ENCODE measurements at regions not wholly inside any gene's neighbourhood (a gene's known extent, or its start where the extent isn't known, plus 50 kb on each side); places are given as distances from the start of the nearest gene placed in this dataset.
"Not testable (repeated sequence)": the region's sequence is repeated elsewhere in the genome, so short reads cannot be mapped to it uniquely, and the experiment has no call there.

DNA sequence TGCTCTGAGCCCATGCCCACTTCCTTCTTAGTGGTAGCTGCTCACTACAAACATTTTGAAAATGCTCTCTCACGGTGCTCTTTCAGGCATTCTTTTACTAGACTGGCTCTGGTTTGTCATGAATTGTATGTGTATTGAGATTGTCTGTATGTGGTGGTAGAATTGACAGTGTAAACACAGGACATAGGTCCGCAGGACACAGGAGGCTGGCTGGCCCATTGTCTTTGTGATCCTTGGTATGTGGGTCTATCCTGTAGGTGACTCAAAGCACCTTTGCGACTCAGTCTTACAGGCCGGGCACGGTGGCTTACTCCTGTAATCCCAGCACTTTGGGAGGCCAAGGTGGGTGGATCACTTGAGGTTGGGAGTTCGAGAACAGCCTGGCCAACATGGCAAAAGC is 250.9 kb downstream of the C12orf75 start:
- 71 to 95% methylated on average over 1 to 3 of the region's 6 CpGs for WGBS, 2 experiments (ENCODE audit: insufficient coverage in 2 of 2)
- Histone ChIP-seq H3K9me3 (ENCODE audit: control insufficient read depth, low read length) (no peaks in the 10 kb centered on the region), H3K4me1 (ENCODE audit: control insufficient read depth, insufficient read depth, low read length, poor library complexity, severe bottlenecking) (peaks cover 1% of the 10 kb centered on the region), H3K27ac (ENCODE audit: low read depth, low read length, severe bottlenecking) (no peak overlapping the region), H3K36me3 (ENCODE audit: control insufficient read depth, insufficient read depth, low read length) (no peaks in the 10 kb centered on the region), H3K4me3 (ENCODE audit: extremely low read depth, insufficient read depth, low read length, poor library complexity, severe bottlenecking) (no peak overlapping the region)

DNA sequence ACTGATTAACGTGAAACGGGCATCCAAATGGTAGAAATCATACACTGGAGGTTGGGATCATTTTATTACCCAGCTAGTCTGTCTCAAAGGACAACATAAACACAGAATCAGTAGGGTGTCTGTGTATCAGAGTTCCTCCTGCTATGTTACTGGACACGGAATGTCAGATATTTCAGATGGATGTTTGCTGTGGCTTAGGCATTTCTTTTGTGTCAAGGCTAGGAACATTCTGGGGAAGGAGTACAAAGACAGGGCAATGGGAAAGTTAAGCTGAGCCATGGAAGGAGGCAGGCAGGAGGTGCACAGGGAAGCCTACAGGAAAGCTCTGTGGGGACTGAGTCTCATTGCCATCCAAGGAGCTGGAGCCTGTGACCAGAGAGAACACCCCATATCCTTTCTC is 254.6 kb downstream of the C12orf75 start:
- Histone ChIP-seq H3K4me1 (ENCODE audit: control insufficient read depth, insufficient read depth, low read length, poor library complexity, severe bottlenecking) (no peaks in the 10 kb centered on the region), H3K36me3 (ENCODE audit: control insufficient read depth, insufficient read depth, low read length) (no peaks in the 10 kb centered on the region), H3K9me3 (ENCODE audit: control insufficient read depth, low read length) (no peaks in the 10 kb centered on the region), H3K27ac (ENCODE audit: low read depth, low read length, severe bottlenecking) (no peak overlapping the region), H3K4me3 (ENCODE audit: extremely low read depth, insufficient read depth, low read length, poor library complexity, severe bottlenecking) (no peak overlapping the region)
- WGBS, 2 experiments (ENCODE audit: insufficient coverage in 2 of 2) = 70 to 91% methylated on average over 2 to 3 of the region's 3 CpGs

DNA sequence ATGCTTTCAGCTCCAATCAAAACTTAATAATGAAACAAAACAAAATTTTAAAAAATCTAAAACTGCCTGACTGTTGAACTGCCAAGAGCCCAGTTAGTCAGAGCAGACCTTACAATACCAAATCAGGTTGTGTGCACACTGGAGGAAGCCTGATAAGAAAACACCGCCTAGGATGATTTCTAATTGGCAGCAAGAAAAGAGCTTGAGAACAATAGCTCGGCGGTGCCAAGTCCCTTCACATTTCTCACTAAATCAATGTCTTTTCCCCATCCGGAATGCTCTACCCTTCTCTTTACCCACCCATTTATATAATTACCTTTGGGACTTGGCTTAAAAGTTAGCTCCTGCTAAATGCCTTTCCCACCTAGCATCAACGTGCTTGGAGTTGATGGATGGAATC is 256.7 kb downstream of the C12orf75 start:
- Histone ChIP-seq H3K4me1 (ENCODE audit: control insufficient read depth, insufficient read depth, low read length, poor library complexity, severe bottlenecking) (peaks cover 9% of the 10 kb centered on the region), H3K36me3 (ENCODE audit: control insufficient read depth, insufficient read depth, low read length) (no peaks in the 10 kb centered on the region), H3K27ac (ENCODE audit: low read depth, low read length, severe bottlenecking) (no peak overlapping the region), H3K9me3 (ENCODE audit: control insufficient read depth, low read length) (no peaks in the 10 kb centered on the region), H3K4me3 (ENCODE audit: extremely low read depth, insufficient read depth, low read length, poor library complexity, severe bottlenecking) (no peak overlapping the region)
- WGBS, 2 experiments (ENCODE audit: insufficient coverage in 2 of 2) = 93% methylated on average over 4 of the region's 5 CpGs; no CpG with 5 or more reads in 1 of the 2 experiments

DNA sequence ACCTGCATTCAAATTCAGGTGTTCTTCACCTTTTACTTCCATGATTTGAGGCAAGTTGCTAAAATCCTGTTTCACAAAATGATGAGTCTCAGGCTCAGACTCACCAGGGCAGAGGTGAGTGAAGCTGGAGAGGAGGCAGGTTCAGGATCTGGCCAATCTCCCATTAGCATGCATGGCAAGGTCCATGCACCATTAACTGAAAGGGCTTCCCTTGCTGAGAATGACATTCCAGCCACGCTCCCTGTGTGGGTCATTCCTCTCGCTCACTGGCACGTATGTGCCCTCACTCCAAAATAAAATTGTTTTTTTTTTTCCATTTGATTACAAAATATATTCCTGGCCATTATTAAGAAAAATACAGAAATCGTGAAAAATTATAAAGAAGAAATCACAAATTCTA is 257.6 kb downstream of the C12orf75 start:
- 86 to 100% methylated on average over 1 of the region's 4 CpGs for WGBS, 2 experiments (ENCODE audit: insufficient coverage in 2 of 2)
- no peaks in the 10 kb centered on the region for H3K9me3 ChIP-seq (ENCODE audit: control insufficient read depth, low read length)
- H3K4me1 ChIP-seq (ENCODE audit: control insufficient read depth, insufficient read depth, low read length, poor library complexity, severe bottlenecking) = peaks cover 9% of the 10 kb centered on the region
- H3K36me3 ChIP-seq (ENCODE audit: control insufficient read depth, insufficient read depth, low read length) = no peaks in the 10 kb centered on the region
- no peak overlapping the region for H3K27ac ChIP-seq (ENCODE audit: low read depth, low read length, severe bottlenecking)
- no peak overlapping the region for H3K4me3 ChIP-seq (ENCODE audit: extremely low read depth, insufficient read depth, low read length, poor library complexity, severe bottlenecking)

DNA sequence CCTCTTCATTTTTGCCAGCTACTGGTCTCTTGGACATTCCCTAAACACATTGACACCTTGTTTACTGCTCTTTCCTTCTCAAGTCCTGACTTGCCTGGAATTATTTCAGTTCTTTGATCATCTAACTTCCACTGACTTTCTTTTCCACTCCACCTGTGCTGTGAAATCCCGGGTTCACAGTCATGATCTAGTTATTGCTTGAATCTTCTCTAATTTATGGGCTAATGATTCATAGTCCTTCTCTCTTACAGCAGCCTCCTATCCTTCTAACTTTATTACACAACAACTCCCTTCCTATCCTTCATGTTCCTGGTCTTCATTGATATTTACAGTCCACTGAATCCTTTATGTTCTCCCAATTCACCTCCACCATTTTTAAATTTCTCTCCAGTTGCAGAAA is 260.1 kb downstream of the C12orf75 start:
- Histone ChIP-seq H3K4me3 (ENCODE audit: extremely low read depth, insufficient read depth, low read length, poor library complexity, severe bottlenecking) (no peak overlapping the region), H3K36me3 (ENCODE audit: control insufficient read depth, insufficient read depth, low read length) (no peaks in the 10 kb centered on the region), H3K27ac (ENCODE audit: low read depth, low read length, severe bottlenecking) (no peak overlapping the region), H3K4me1 (ENCODE audit: control insufficient read depth, insufficient read depth, low read length, poor library complexity, severe bottlenecking) (peaks cover 9% of the 10 kb centered on the region), H3K9me3 (ENCODE audit: control insufficient read depth, low read length) (no peaks in the 10 kb centered on the region)
- WGBS, 2 experiments (ENCODE audit: insufficient coverage in 2 of 2) = 80 to 88% methylated on average over 1 of the region's 1 CpG

DNA sequence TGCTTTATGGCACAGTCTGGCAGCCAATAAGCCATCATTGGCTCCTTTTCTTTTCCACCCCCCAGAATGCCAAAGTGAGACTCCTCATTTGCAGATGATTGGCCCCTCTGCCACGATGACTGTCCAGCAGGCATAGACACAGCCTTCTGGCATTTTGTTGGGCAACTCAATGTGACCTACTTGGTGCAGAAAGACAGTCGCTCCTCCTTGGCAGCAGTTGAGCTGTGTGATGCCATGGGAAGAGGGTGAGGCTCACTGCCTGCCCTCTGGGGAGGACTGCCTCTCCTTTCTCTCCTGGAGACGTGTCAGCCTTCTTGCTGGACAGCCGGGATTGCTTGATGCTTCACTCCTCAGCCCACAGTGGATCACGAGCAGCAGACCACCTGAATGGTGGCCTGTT is 264.9 kb downstream of the C12orf75 start:
- WGBS, 2 experiments (ENCODE audit: insufficient coverage in 2 of 2) = 72 to 83% methylated on average over 4 to 5 of the region's 5 CpGs
- H3K4me1 ChIP-seq (ENCODE audit: control insufficient read depth, insufficient read depth, low read length, poor library complexity, severe bottlenecking) = peaks cover 7% of the 10 kb centered on the region
- no peaks in the 10 kb centered on the region for H3K36me3 ChIP-seq (ENCODE audit: control insufficient read depth, insufficient read depth, low read length)
- H3K27ac ChIP-seq (ENCODE audit: low read depth, low read length, severe bottlenecking) = no peak overlapping the region
- H3K9me3 ChIP-seq (ENCODE audit: control insufficient read depth, low read length) = no peaks in the 10 kb centered on the region
- H3K4me3 ChIP-seq (ENCODE audit: extremely low read depth, insufficient read depth, low read length, poor library complexity, severe bottlenecking) = no peak overlapping the region

DNA sequence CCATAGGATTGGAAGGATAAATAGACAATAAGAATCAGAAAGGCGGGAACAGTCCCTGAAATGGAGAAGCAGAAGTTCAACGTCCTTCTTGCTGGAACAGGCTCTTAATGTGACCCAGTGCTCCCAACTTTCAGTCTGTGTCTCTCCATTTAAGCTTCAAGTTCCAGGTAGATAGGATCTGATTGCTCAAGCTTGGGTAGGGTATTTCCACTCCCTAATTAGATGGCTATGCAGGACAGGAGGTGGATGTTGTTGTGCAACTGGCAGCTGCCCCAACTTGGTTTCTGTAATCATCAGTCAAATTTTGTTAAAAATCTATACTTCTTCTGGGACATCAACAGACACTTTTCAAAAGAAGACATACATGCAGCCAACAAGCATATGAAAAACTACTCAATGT is 266.2 kb downstream of the C12orf75 start:
- Histone ChIP-seq H3K4me3 (ENCODE audit: extremely low read depth, insufficient read depth, low read length, poor library complexity, severe bottlenecking) (no peak overlapping the region), H3K36me3 (ENCODE audit: control insufficient read depth, insufficient read depth, low read length) (no peaks in the 10 kb centered on the region), H3K4me1 (ENCODE audit: control insufficient read depth, insufficient read depth, low read length, poor library complexity, severe bottlenecking) (no peaks in the 10 kb centered on the region), H3K27ac (ENCODE audit: low read depth, low read length, severe bottlenecking) (no peak overlapping the region), H3K9me3 (ENCODE audit: control insufficient read depth, low read length) (no peaks in the 10 kb centered on the region)
- WGBS, 2 experiments (ENCODE audit: insufficient coverage in 2 of 2) = 88 to 100% methylated on average over 2 of the region's 2 CpGs

DNA sequence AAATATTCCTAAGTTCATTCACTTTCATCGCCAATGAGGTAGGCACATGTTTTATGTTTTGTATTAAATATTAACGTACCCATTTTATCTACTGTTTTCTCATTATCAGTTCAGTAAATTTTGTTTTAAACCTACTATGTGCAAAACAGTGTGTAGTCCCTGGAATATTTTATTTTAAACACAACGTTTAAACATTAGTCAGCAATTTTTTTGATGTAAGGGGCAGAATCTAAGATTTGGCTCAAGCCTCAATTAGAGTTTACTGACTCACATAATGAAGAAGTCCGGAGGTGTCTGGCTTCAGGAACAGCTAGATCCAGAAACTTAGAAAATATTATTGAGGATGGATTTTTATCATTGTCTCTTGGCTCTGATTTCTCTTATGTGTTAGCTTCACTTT is 267.5 kb downstream of the C12orf75 start:
- WGBS, 2 experiments (ENCODE audit: insufficient coverage in 2 of 2) = 86% methylated on average over 2 of the region's 4 CpGs; no CpG with 5 or more reads in 1 of the 2 experiments
- Histone ChIP-seq H3K9me3 (ENCODE audit: control insufficient read depth, low read length) (no peaks in the 10 kb centered on the region), H3K27ac (ENCODE audit: low read depth, low read length, severe bottlenecking) (no peak overlapping the region), H3K4me1 (ENCODE audit: control insufficient read depth, insufficient read depth, low read length, poor library complexity, severe bottlenecking) (no peaks in the 10 kb centered on the region), H3K36me3 (ENCODE audit: control insufficient read depth, insufficient read depth, low read length) (no peaks in the 10 kb centered on the region), H3K4me3 (ENCODE audit: extremely low read depth, insufficient read depth, low read length, poor library complexity, severe bottlenecking) (no peak overlapping the region)

DNA sequence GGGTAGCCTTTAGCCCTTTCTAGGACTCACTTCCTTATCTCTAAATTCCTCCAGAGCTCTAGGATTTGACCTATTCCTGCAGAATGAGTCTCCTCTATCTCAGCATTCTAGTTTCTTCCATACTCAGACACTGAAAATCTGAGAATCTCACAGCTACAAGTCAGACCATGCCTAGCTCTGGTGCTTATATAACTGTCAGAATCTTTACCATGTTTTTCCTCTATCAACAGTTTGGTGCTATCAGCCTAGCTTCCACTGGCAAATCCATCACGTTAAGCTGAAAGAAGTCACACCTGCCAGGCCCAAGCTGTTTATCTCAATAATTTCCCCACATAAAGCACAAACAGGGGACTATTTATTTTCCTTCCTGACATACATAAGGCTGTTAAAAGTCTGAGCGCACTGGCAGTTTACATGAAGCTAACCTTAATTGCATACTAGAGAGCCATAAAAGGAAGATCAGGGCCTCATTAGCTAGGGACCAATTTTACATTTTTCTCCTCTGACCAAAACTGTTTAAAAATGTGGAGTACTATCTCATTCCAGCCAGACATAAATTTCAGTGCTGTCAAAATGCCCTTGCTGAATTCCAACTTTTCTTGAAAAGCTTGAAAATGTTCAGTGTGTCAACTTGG is 270.5 kb downstream of the C12orf75 start:
- Histone ChIP-seq H3K4me3 (ENCODE audit: extremely low read depth, insufficient read depth, low read length, poor library complexity, severe bottlenecking) (no peak overlapping the region), H3K27ac (ENCODE audit: low read depth, low read length, severe bottlenecking) (no peak overlapping the region), H3K9me3 (ENCODE audit: control insufficient read depth, low read length) (no peaks in the 10 kb centered on the region), H3K36me3 (ENCODE audit: control insufficient read depth, insufficient read depth, low read length) (no peaks in the 10 kb centered on the region), H3K4me1 (ENCODE audit: control insufficient read depth, insufficient read depth, low read length, poor library complexity, severe bottlenecking) (no peaks in the 10 kb centered on the region)
- 96 to 100% methylated on average over 2 of the region's 2 CpGs for WGBS, 2 experiments (ENCODE audit: insufficient coverage in 2 of 2)

DNA sequence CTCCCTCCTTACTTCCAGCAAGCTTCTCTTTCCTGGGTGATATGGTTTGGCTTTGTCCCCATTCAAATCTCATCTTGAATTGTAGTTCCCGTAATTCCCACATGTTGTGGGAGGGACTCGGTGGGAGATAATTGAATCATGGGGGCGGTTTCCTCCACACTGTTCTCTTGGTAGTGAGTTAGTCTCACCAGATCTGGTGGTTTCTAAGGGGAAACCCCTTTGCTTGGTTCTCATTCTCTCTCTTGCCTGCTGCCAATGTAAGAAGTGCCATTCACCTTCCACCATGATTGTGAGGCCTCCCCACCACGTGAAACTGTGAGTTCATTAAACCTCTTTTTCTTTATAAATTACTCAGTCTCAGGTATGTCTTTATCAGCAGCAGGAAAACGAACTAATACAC is 271.8 kb downstream of the C12orf75 start:
- H3K27ac ChIP-seq (ENCODE audit: low read depth, low read length, severe bottlenecking); H3K4me3 ChIP-seq (ENCODE audit: extremely low read depth, insufficient read depth, low read length, poor library complexity, severe bottlenecking); H3K36me3 ChIP-seq (ENCODE audit: control insufficient read depth, insufficient read depth, low read length); H3K4me1 ChIP-seq (ENCODE audit: control insufficient read depth, insufficient read depth, low read length, poor library complexity, severe bottlenecking); H3K9me3 ChIP-seq (ENCODE audit: control insufficient read depth, low read length): not testable (repeated sequence)
- 50% methylated on average over 1 of the region's 5 CpGs; no CpG with 5 or more reads in 1 of the 2 experiments for WGBS, 2 experiments (ENCODE audit: insufficient coverage in 2 of 2)

DNA sequence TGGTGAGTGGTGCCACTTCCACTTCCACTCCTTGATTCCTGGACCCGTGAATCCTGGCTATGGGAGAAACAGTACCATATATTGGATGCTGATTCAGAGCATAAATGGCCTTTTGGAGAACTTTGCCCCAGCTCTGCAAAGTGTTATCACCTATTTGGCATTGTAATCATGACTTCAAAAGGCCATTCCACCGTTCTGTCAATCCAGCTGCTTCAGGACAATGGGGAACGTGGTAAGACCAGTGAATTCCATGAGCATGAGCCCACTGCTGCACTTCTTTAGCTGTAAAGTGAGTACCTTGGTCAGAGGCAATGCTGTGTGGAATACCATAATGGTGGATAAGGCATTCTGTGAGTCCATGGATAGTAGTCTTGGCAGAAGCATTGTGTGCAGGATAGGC is 273.8 kb downstream of the C12orf75 start:
- H3K9me3 ChIP-seq (ENCODE audit: control insufficient read depth, low read length); H3K4me3 ChIP-seq (ENCODE audit: extremely low read depth, insufficient read depth, low read length, poor library complexity, severe bottlenecking); H3K4me1 ChIP-seq (ENCODE audit: control insufficient read depth, insufficient read depth, low read length, poor library complexity, severe bottlenecking); H3K36me3 ChIP-seq (ENCODE audit: control insufficient read depth, insufficient read depth, low read length); H3K27ac ChIP-seq (ENCODE audit: low read depth, low read length, severe bottlenecking): not testable (repeated sequence)
- 79 to 92% methylated on average over 2 of the region's 3 CpGs for WGBS, 2 experiments (ENCODE audit: insufficient coverage in 2 of 2)

Data from mesodermal cell (in vitro differentiated cells).